GM18520 (cell line): ENCODE measurements at regions not wholly inside any gene's neighbourhood (a gene's known extent, or its start where the extent isn't known, plus 50 kb on each side); places are given as distances from the start of the nearest gene placed in this dataset.

Experiments used
- ATAC-seq: cut with Tn5 transposase; IDR thresholded peaks from one replicate; pipeline ENCODE4 v1.9.1; 2021; ENCODE audit not compliant: unreplicated experiment

GRCh38 chr2:30046979-30047378 lies 99.8 kb upstream of the YPEL5 start:
- ATAC-seq: no peak

DNA sequence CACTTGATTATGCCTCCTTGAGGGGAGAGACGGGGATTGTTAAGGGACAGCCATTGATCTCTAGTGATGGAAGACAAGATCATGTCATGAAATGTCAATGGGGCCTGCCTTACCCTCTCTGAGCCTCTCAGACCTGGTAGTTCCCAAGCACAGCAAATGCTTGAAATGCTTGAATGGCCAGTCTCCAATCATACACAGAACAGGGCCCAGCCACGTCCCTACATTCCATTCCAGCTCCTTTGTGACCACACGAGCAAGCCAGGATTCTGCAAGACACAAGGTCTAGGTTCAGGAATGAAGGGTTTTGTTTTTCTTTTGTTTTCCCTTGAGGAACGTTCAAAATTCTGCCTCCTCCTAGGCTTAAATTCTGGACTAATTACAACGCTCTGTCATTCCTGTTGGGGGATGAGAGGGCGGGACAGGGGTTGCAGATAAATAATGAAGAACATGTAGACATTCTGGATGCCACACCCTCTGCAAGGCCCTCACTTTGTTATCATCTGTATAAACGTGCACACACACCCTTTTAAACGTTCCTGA lies 98.1 kb upstream of the YPEL5 start:
- no peak for ATAC-seq

DNA sequence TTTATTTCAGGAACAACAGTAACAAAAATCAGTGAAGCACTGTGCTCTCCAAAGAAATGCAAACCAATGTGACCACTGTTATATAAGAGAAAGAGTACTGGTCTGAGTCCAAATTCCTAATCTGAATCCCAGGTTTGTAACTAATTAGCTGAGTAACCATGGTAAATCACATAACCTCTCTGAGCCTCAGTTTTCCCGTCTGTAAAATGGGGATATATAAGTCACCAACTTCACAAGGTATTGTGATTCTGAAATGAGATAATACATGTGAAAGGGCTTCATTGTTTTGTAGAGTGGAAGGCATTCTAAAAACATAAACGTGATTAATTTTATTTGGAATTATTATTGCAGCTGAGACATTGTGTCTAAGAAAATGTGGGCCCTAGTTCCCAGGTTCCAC lies 91.3 kb upstream of the YPEL5 start:
- ATAC-seq: no peak

- ATAC-seq: no peak
These were observed 86.2 kb upstream of the YPEL5 start for GRCh38 chr2:30060562-30060961.

DNA sequence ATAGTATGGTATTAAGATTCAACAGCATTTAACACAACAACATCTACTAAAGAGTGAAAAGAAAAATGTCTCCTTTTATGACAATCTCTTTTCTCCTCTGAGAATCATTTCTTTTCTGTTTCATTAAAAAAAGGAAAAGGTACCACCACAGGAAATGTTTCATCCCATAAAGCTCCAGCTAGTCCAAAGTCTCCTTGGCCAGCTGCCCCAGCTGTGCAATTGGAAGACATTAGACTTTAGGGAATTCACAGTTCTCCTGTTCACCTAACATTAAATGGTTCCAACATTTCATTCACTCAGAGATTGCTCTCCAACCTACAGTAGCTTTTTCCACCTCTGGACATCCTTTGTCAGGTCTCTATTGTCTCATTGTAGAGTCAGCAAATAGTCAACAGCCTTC lies 78.7 kb upstream of the YPEL5 start:
- no peak for ATAC-seq

DNA sequence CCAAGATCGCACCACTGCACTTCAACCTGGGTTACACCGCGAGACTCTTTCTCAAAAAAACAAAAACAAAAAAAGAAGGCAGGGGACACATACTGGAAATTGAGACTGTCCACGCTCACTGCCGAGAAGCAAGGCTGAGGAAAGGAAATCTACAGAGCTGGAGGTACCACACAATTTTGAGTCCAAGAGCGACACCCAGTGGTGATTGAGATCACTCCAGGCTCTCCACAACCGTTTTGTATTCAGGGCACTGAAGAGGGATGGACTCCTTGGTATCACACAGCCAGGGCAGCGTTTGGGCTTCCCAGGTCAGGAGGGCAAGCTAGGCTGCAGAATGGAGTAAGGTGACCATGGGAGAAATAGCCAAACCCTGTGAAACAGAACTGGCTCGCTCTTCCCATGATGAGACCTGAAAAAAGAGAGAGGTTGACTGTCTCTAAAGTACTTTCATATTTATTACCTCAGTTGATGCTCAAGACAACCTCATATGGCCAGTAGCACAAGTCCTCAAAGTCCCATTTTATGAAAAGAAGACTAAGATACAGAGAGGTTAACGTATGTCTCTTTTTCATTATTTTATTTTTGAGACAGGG lies 74.5 kb upstream of the YPEL5 start:
- ATAC-seq: no peak

DNA sequence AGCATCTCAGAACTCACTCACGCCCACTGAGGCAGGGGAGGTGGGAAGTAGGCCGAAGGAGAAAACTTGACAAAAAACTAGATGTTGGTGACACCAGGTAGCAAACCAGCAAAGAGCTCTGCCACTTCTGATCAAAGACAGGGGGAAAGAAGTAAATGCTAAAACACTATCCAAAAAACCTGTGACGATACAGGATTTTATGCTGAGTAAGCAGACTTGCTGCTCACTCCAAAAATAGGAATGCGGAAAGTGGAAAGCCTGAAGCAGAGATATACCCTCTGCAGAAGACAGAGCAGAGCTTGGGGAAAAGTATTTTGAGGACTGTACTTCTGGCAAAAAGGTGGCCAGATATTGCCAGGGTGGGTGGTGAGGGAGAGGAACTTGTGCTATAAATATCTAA lies 73.3 kb upstream of the YPEL5 start:
- ATAC-seq: no peak

DNA sequence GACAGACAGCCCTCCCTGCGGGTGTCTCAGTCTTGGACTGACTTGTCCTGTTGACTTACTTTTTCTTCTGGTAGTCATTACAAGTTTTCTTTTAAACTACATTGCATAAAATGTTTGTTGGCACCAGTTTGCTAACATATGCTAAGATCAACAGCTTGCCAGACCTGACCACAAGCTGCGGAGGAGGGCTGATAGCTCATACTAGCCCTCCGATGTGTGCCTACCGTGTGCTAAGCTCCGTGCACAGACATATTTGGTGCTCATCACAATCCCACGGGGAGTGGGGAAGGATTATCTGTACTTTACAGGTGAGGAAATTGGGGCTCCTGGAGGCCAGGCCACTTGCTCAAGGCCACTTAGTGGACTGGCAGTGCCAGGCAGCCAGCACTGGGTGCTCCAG lies 72.8 kb upstream of the YPEL5 start:
- no peak for ATAC-seq

GRCh38 chr2:30078521-30078920 lies 68.3 kb upstream of the YPEL5 start:
- ATAC-seq: no peak

DNA sequence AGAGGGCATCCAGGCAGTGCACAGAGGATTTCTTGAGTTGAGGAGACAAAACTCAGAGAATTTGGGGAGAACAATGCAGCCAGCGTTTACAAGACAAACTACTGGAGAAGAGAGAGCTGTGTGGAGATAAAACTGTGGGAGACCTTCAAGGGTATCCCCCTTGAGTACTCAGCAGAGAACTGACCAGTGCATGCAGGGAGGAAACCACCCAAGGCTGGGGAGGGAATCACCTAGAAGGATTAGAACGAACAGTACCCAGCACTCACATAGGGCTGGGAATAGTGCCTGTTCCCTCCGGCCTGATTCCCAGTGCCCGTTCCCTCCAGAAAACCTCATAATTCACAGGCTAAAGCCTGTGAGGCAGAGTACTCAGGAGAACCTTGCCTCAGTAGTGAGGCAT lies 61.9 kb upstream of the YPEL5 start:
- no peak for ATAC-seq

GRCh38 chr2:30089171-30089570 lies 57.6 kb upstream of the YPEL5 start:
- no peak for ATAC-seq

GRCh38 chr2:30095402-30095801 lies 51.4 kb upstream of the YPEL5 start:
- no peak for ATAC-seq

GRCh38 chr2:30096451-30096850 lies 50.4 kb upstream of the YPEL5 start:
- no peak for ATAC-seq
